RPMI8226 (cell line): ENCODE measurements at regions not wholly inside any gene's neighbourhood (a gene's known extent, or its start where the extent isn't known, plus 50 kb on each side); places are given as distances from the start of the nearest gene placed in this dataset.
A peak's percentile ranks its signal among the peaks of the same experiment; 100 is the strongest.

ENCODE experiments used
- DNase-seq: peaks from one replicate; pipeline ENCODE4 v3.0.0-alpha.2; 2015

DNA sequence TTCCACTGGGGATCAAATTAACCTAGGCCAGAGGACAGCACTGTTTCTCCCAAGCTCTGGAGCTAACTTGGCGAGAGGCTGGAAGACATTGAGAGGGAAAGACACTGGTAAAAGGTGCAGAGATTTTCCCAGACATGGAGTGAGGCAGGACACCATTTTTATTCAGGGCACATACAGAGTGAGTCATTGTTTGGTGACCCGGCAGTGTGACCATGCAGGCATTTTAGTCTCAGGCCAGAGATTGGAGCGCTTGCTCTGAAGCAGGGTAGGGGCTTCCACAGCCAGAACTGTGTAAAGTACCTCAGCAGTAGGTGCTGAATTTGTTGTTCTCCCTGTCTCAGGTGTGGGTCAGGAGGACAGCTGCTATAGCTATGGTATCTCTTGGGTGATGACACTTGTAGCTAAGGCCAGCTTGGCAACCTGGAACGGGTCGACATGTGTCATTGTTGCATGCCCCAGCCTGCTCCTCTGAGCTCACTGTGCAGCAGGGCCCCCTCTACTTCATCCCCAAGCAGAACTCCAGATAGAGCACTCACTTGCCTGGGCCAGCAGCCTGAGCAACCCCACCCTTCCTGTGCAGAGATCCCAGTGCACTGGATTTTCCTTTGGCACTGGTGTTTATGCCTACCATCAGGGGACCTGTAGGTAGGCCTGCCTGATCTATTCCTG lies 79.8 kb upstream of the ATP8A1 start:
- DNase-seq, result no peak

DNA sequence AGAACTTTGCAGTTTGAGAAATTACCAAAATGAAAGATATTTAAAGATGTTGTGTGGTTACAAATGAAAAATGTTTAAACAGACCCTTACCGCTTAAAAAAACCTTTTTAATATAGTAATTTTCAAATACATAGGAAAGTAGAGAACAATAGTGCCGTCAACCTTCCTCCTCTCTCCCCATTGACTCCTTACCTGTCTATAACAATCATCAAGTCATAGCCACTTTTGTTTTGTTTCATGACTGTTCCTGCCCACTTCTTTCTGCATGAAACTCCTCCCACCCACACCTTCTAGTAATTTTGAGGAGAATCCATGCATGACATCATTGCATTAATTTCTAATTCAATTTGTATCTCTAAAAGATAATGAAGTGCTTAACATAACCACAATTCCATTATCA lies 76.5 kb upstream of the ATP8A1 start:
- no peak for DNase-seq

GRCh38 chr4:42732776-42733175 lies 75.9 kb upstream of the ATP8A1 start:
- DNase-seq, result no peak

GRCh38 chr4:42729505-42730237 lies 72.8 kb upstream of the ATP8A1 start:
- no peak for DNase-seq

- no peak for DNase-seq
Observed at GRCh38 chr4:42724451-42724850, 67.5 kb upstream of the ATP8A1 start.

DNA sequence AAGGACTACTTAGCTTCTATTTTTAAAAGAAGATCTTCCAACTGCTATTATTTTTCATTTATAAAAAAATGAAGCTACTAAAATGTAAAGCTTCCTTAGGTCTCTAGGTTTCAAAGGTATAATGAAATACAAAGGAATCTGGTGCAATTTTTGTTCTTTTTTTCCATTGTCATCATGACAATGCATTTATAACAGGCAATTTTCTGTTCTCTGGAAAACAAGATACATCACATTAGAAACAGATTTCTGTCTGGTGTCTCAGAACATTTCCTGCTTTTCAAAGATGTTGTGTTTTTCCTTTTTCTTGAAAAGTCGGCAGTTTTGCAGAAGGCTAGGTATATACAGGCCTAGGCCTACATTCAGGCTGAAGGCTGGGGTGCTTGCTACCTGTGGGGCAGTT lies 63.6 kb upstream of the ATP8A1 start:
- no peak for DNase-seq

DNA sequence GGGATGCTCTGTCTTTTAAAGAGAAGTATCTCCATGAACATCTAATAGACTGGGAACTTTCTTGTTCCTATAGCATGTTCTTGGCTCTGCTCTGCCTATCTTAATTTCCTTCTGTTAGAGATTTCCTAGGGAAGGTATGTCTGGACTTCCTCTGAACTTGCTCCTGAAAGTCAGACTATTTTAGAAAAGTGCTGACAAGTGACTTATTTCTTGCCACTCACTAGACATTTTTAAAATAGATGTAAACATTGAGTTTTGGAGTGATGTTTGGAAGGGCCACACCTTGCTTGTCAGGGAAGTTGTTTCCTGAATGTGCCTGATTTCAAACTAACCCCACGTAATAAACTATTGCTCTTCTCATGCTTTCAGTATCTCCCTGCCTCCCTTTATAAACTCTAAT lies 62.4 kb upstream of the ATP8A1 start:
- no peak for DNase-seq

DNA sequence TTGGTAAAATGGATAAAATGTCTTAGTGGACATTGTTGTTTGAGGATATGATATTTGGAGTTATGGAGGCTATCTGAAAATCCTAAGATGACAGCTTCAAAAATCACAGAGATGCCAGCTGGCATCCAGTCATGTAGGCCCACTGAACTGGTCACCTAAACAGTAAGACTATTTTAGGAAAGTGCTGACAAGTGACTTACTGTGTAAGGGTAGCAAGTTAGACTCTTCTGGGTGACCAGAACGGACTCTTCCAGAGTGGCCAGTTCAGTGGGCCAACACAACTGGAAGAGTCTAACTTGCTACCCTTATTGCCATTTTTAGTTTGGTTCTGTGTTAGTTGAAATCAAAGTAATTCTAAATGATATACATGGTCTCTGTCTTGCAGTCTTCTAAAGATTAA lies 61.4 kb upstream of the ATP8A1 start:
- DNase-seq, result no peak

DNA sequence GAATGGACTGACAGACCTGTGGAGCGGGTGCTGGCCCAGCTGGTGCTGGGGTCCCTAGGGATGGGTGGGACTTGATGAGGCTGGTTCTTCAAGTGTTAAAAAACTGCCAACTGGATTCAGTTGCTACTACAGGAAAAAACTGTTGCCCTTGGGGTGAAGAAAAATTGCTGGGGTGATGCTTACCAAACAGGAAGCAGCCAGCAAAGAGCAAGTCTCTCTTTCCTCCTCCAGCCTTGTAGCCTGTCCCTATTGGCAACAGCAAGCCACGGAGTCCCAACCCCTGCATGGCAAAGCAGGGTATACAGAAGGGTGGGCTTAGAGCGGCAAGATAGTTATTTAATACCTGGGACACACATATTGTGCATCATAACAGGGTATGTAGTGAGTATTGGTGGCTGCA lies 60.1 kb upstream of the ATP8A1 start:
- no peak for DNase-seq

- no peak for DNase-seq
Observed at GRCh38 chr4:42715807-42716482, 59.0 kb upstream of the ATP8A1 start.

DNA sequence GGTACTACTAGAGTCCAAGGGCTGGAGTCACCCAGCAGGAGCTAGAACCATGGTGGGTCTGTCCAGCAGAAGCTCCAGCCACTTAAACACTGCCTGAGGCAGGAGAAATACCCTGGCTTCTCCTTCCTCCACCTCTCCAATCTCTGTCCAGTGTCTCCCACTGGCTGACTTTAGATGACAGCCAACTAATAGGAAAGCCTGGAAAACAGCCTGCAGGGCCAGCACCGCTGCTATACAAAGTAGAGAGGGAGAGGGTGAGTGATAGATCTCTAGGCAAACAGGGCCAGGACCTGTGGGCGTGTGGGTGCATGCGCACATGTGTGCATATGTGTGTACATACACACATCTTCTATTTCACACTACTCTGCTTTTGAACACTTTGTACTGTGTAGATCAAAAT lies 56.5 kb upstream of the ATP8A1 start:
- no peak for DNase-seq

DNA sequence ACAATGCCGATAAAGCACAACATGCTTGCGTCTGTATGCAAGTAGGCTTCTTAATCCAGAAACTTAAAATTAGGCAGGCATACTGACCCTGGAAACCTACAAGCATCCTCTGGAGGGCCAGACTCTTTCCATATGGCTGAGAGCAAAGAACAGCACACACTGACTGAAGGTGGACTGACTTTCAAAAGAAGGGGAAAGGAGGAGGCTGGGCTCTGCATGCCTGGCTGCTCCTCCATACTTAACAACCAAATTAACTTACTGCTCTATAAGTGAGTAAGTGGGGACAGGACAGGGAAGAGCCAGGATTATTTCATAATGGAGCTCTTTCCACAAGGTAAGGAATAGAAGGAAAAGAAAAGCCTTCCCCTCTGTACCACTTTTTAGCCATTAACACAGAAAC lies 55.9 kb upstream of the ATP8A1 start:
- DNase-seq, result no peak

GRCh38 chr4:42711496-42711895 lies 54.6 kb upstream of the ATP8A1 start:
- DNase-seq, result no peak

GRCh38 chr4:42710761-42711160 lies 53.9 kb upstream of the ATP8A1 start:
- no peak for DNase-seq

GRCh38 chr4:42710329-42710728 lies 53.4 kb upstream of the ATP8A1 start:
- peak; percentile 29 for DNase-seq

GRCh38 chr4:42709392-42710065 lies 52.6 kb upstream of the ATP8A1 start:
- no peak for DNase-seq

GRCh38 chr4:42708625-42709024 lies 51.7 kb upstream of the ATP8A1 start:
- DNase-seq, result no peak
